Fibroblast of villous mesenchyme (primary cell): ENCODE measurements at regions not wholly inside any gene's neighbourhood (a gene's known extent, or its start where the extent isn't known, plus 50 kb on each side); places are given as distances from the start of the nearest gene placed in this dataset.

ENCODE experiments used
- DNase-seq: peaks from one replicate; pipeline ENCODE4 v3.0.0-alpha.2; 2010; ENCODE audit warnings: low read depth
- H3K4me3 ChIP-seq: 2 replicates; pipeline ENCODE4 v1.5.1; 2011; ENCODE audit warnings: low read depth, mild to moderate bottlenecking, low read length
- TF ChIP-seq, protein P1 (sequence below): IDR thresholded peaks from 2 replicates; pipeline ENCODE4 v1.5.1; 2012; ENCODE audit warnings: low read depth, mild to moderate bottlenecking, low read length; ENCODE audit not compliant: insufficient read depth

DNA sequence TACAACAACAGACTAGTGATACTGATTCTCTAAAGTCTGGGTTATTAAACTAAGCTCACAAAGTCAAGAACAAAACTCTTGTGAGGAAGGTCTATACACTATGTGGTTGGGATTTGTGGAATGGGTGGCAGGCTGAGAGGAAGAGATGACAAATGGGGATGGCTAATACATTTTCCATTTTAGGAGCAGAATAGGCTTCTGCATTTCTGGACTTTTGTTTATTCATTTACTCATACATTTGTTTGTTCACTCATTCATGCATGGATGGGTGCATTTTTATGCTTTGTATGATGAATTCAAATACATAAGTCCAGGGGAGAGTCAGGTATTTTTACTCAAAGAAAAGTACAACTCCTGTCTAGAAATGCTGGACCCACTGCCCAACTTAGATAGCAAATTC lies 637.4 kb upstream of the CDH2 start:
- TF ChIP-seq, protein P1, sequence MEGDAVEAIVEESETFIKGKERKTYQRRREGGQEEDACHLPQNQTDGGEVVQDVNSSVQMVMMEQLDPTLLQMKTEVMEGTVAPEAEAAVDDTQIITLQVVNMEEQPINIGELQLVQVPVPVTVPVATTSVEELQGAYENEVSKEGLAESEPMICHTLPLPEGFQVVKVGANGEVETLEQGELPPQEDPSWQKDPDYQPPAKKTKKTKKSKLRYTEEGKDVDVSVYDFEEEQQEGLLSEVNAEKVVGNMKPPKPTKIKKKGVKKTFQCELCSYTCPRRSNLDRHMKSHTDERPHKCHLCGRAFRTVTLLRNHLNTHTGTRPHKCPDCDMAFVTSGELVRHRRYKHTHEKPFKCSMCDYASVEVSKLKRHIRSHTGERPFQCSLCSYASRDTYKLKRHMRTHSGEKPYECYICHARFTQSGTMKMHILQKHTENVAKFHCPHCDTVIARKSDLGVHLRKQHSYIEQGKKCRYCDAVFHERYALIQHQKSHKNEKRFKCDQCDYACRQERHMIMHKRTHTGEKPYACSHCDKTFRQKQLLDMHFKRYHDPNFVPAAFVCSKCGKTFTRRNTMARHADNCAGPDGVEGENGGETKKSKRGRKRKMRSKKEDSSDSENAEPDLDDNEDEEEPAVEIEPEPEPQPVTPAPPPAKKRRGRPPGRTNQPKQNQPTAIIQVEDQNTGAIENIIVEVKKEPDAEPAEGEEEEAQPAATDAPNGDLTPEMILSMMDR, result no peak
- DNase-seq, result no peak
- H3K4me3 ChIP-seq, result no peak overlapping the region

DNA sequence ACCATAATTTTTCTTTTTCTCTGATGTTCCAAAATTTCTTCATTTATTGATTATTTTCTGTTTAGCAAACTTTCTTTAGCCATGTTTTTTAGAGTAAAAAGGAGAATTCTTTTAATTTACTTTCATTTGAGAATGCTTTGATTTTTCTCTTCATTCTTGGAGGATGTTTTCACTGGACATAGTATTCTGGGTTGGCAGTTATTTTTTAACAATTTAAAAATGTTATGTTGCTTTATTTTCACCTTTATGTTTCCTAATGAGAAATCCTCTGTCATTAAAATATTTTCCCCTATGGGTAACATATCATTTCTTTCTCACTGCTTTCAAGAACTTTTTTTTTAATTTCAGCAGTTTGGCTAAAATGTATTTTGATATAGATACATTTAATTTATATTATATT lies 631.4 kb upstream of the CDH2 start:
- TF ChIP-seq, protein P1, result no peak
- no peak for DNase-seq
- H3K4me3 ChIP-seq, result no peak overlapping the region

DNA sequence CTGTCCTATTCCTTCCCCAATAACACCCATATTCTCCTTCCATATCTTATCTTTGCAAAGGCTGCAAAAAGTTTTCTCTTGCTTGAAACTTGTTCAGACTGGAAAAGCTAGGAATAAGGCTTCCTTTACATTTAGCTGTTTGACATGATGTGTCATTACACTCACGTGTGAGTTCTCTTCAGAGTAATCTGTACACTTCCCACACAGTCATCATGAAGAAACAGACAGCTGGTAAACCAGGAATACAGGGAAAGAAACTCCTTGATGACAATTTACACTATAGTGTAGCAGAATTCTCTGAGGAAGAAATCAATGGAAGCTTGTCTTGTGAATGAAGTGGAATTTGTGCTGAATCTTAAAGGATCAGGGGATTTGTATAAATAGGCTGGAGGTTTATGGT lies 628.6 kb upstream of the CDH2 start:
- H3K4me3 ChIP-seq, result no peak overlapping the region
- no peak for DNase-seq
- TF ChIP-seq, protein P1, result no peak

DNA sequence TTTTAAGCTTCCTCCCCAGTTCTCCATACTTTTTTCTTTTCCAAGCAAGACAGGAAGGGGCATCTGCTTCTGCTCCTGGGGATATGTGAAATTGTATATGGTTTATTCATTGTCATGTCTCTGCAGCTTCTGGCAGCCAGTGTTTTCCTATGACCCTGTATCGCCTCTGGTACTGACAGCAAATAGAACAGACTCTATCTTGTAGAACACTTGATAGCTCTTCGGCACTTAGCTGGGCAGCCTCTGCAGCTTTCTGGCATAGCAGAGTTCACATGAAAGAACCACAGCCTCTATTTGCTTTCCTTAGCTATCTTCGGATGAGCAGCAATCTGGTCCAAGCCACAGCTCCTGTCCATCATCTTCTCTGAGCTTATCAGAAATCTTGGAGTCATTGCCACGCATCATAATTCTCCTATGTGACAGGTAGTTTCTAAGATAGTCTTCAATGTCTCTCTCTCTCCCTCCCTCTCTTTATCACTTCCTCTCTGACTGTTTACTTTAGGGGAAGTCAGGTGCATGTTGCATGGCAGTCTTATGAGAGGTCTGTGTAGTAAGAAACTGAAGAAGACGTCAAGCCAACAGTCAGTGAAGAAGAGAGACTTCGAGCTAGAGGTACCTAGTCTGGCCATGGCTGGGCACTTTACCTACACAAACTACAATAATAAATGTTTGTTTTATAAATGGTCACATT lies 627.7 kb upstream of the CDH2 start:
- TF ChIP-seq, protein P1, result no peak
- no peak overlapping the region for H3K4me3 ChIP-seq
- peak; percentile 10 for DNase-seq

DNA sequence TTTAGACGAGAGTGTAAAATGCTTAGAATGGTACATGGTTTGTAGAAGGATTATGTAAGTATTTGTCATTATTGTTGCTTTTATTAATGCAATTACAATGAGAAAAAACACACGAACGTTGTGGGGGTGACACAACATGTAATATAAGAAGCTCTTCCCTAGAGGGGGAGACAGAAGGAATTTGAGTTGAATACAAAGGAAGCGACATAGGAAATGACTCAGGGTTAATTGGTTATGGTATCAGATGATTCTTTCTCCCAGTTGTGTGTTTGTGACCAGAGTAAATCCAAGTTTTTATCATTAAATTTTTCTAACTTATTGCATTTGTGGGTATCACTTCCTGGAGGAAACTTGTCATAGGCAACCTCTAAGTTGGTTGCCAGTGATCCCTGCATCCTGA lies 625.6 kb upstream of the CDH2 start:
- no peak for DNase-seq
- TF ChIP-seq, protein P1, result no peak
- H3K4me3 ChIP-seq, result no peak overlapping the region

DNA sequence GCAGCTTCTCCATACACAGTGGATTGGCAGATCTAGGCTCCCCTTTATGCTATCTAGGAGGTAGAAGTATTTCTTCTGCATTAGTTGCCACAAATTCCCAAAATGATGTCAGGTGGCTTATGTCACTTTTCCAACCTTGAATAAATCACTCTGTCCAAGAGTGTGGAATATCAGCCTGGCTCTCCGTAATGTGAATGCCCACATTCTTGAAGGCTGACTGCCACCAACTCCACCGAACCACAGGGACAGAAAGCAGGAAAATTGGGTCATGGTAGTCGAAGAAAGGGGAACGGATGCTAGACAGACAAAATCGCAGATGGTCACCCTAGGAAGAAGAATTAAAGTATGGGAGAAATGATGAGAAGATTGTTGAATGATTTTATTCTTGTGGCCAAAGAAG lies 624.9 kb upstream of the CDH2 start:
- TF ChIP-seq, protein P1, result no peak
- no peak overlapping the region for H3K4me3 ChIP-seq
- DNase-seq, result no peak
